GM21576 (cell line): ENCODE measurements at regions not wholly inside any gene's neighbourhood (a gene's known extent, or its start where the extent isn't known, plus 50 kb on each side); places are given as distances from the start of the nearest gene placed in this dataset.
"Not testable (repeated sequence)": the region's sequence is repeated elsewhere in the genome, so short reads cannot be mapped to it uniquely, and the experiment has no call there.

Experiments used
- ATAC-seq: cut with Tn5 transposase; IDR thresholded peaks from one replicate; pipeline ENCODE4 v1.9.1; 2021; ENCODE audit warnings: mild to moderate bottlenecking, moderate library complexity; ENCODE audit not compliant: unreplicated experiment

GRCh38 chr13:81637457-81637856 lies 1296.5 kb upstream of the SPRY2 start:
- ATAC-seq = no peak

- ATAC-seq = no peak
Observed at GRCh38 chr13:81636120-81636519, 1295.2 kb upstream of the SPRY2 start.

- no peak for ATAC-seq
Observed at GRCh38 chr13:81615031-81615430, 1274.1 kb upstream of the SPRY2 start.

- ATAC-seq = no peak
Observed at GRCh38 chr13:81610644-81611043, 1269.7 kb upstream of the SPRY2 start.

GRCh38 chr13:81609335-81609734 lies 1268.4 kb upstream of the SPRY2 start:
- no peak for ATAC-seq

GRCh38 chr13:81606074-81606473 lies 1265.1 kb upstream of the SPRY2 start:
- ATAC-seq = no peak

GRCh38 chr13:81602241-81602640 lies 1261.3 kb upstream of the SPRY2 start:
- no peak for ATAC-seq

- ATAC-seq = no peak
Observed at GRCh38 chr13:81597101-81597500, 1256.2 kb upstream of the SPRY2 start.

- ATAC-seq = no peak
Observed at GRCh38 chr13:81596224-81596753, 1255.4 kb upstream of the SPRY2 start.

- no peak for ATAC-seq
Observed at GRCh38 chr13:81591528-81592220, 1250.7 kb upstream of the SPRY2 start.

- no peak for ATAC-seq
Observed at GRCh38 chr13:81582381-81582780, 1241.5 kb upstream of the SPRY2 start.

- ATAC-seq = no peak
Observed at GRCh38 chr13:81577601-81578195, 1236.8 kb upstream of the SPRY2 start.

GRCh38 chr13:81568824-81569223 lies 1227.9 kb upstream of the SPRY2 start:
- ATAC-seq = no peak

- no peak for ATAC-seq
Observed at GRCh38 chr13:81565849-81566248, 1224.9 kb upstream of the SPRY2 start.

- no peak for ATAC-seq
Observed at GRCh38 chr13:81563091-81563490, 1222.2 kb upstream of the SPRY2 start.

- no peak for ATAC-seq
Observed at GRCh38 chr13:81562598-81562997, 1221.7 kb upstream of the SPRY2 start.

GRCh38 chr13:81551036-81551435 lies 1210.1 kb upstream of the SPRY2 start:
- ATAC-seq = no peak

GRCh38 chr13:81546294-81546693 lies 1205.4 kb upstream of the SPRY2 start:
- not testable (repeated sequence) for ATAC-seq

- ATAC-seq = no peak
Observed at GRCh38 chr13:81540777-81541176, 1199.9 kb upstream of the SPRY2 start.

GRCh38 chr13:81539643-81540150 lies 1198.8 kb upstream of the SPRY2 start:
- no peak for ATAC-seq

- ATAC-seq = no peak
Observed at GRCh38 chr13:81498969-81499368, 1158.0 kb upstream of the SPRY2 start.

GRCh38 chr13:81493144-81493543 lies 1152.2 kb upstream of the SPRY2 start:
- no peak for ATAC-seq
